PC-3 (cell line): ENCODE measurements at regions not wholly inside any gene's neighbourhood (a gene's known extent, or its start where the extent isn't known, plus 50 kb on each side); places are given as distances from the start of the nearest gene placed in this dataset.

Experiments
- EZH2 ChIP-seq: fragments of 300-600 bp; sonication (generic); IDR thresholded peaks from one replicate; pipeline ENCODE4 v1.6.1; 2017; ENCODE audit warnings: antibody characterized with exemption, mild to moderate bottlenecking, low read length; ENCODE audit not compliant: unreplicated experiment
- EZH2phosphoT487 ChIP-seq: fragments of 300-600 bp; sonication (generic); IDR thresholded peaks from 2 replicates; pipeline ENCODE4 v1.6.1; 2018; ENCODE audit warnings: mild to moderate bottlenecking, antibody characterized with exemption, low read length, borderline replicate concordance
- TF ChIP-seq, protein P1 (sequence below): fragments of 300-600 bp; sonication (generic); conservative IDR thresholded peaks from 2 replicates; pipeline ENCODE4 v1.5.1; 2017; ENCODE audit warnings: antibody characterized with exemption, low read depth, mild to moderate bottlenecking, low read length

DNA sequence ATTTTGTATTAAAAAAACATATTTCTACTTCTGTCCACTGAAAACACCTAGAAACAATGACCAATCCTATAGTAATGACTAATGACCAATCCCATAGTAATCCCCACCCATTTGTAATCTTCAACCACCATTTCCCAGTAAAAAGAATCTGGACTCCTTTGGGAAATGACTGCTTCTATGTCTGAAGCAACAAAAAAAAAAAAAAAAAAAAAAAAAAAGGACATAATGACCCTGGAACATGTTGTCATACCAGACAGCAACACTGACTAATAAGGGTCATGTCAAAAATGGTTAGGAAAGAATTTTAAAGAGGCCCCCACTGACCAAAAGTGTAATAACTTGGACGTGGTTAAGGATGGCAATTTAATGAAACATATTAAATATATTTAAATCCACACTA lies 88.3 kb downstream of the TUBA3C start:
- no peak for TF ChIP-seq EZH2
- TF ChIP-seq, protein P1, sequence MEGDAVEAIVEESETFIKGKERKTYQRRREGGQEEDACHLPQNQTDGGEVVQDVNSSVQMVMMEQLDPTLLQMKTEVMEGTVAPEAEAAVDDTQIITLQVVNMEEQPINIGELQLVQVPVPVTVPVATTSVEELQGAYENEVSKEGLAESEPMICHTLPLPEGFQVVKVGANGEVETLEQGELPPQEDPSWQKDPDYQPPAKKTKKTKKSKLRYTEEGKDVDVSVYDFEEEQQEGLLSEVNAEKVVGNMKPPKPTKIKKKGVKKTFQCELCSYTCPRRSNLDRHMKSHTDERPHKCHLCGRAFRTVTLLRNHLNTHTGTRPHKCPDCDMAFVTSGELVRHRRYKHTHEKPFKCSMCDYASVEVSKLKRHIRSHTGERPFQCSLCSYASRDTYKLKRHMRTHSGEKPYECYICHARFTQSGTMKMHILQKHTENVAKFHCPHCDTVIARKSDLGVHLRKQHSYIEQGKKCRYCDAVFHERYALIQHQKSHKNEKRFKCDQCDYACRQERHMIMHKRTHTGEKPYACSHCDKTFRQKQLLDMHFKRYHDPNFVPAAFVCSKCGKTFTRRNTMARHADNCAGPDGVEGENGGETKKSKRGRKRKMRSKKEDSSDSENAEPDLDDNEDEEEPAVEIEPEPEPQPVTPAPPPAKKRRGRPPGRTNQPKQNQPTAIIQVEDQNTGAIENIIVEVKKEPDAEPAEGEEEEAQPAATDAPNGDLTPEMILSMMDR: no peak
- TF ChIP-seq EZH2phosphoT487: no peak
